ENCODE measurements at regions not wholly inside any gene's neighbourhood (a gene's known extent, or its start where the extent isn't known, plus 50 kb on each side); places are given as distances from the start of the nearest gene placed in this dataset.
"Not testable (repeated sequence)": the region's sequence is repeated elsewhere in the genome, so short reads cannot be mapped to it uniquely, and the experiment has no call there.

- no peak overlapping the region for H3K4me3 ChIP-seq (ENCODE audit: low read length)
- TF ChIP-seq CTCF (conservative IDR thresholded peaks at IDR 0.05; ENCODE audit: low read depth, low read length): no peak
- no peak for DNase-seq (ENCODE audit: low read depth)
These were observed 144.3 kb upstream of the GK2 start for GRCh38 chr4:79552311-79552710.

GRCh38 chr4:79551555-79551954 is 143.5 kb upstream of the GK2 start:
- no peak for DNase-seq (ENCODE audit: low read depth)
- TF ChIP-seq CTCF (conservative IDR thresholded peaks at IDR 0.05; ENCODE audit: low read depth, low read length): no peak
- no peak overlapping the region for H3K4me3 ChIP-seq (ENCODE audit: low read length)

- no peak overlapping the region for H3K4me3 ChIP-seq (ENCODE audit: low read length)
- no peak for DNase-seq (ENCODE audit: low read depth)
- TF ChIP-seq CTCF (conservative IDR thresholded peaks at IDR 0.05; ENCODE audit: low read depth, low read length): no peak
These were observed 139.8 kb upstream of the GK2 start for GRCh38 chr4:79547851-79548250.

- H3K4me3 ChIP-seq (ENCODE audit: low read length); DNase-seq (ENCODE audit: low read depth): not testable (repeated sequence)
These were observed 137.3 kb upstream of the GK2 start for GRCh38 chr4:79545292-79545691.

GRCh38 chr4:79540143-79540542 is 132.1 kb upstream of the GK2 start:
- H3K4me3 ChIP-seq (ENCODE audit: low read length): no peak overlapping the region
- DNase-seq (ENCODE audit: low read depth): no peak
- no peak for TF ChIP-seq CTCF (conservative IDR thresholded peaks at IDR 0.05; ENCODE audit: low read depth, low read length)

- no peak overlapping the region for H3K4me3 ChIP-seq (ENCODE audit: low read length)
- TF ChIP-seq CTCF (conservative IDR thresholded peaks at IDR 0.05; ENCODE audit: low read depth, low read length): no peak
These were observed 127.5 kb upstream of the GK2 start for GRCh38 chr4:79535516-79535915.

GRCh38 chr4:79528241-79528706 is 120.2 kb upstream of the GK2 start:
- TF ChIP-seq CTCF (conservative IDR thresholded peaks at IDR 0.05; ENCODE audit: low read depth, low read length): no peak
- DNase-seq (ENCODE audit: low read depth): peak; percentile 19
- H3K4me3 ChIP-seq (ENCODE audit: low read length): no peak overlapping the region

More at GRCh38 chr4:79535516-79535915, 127.5 kb upstream of the GK2 start:
- no peak for DNase-seq (ENCODE audit: low read depth)

Measured in retinal pigment epithelial cell (primary cell).